ENCODE measurements at regions not wholly inside any gene's neighbourhood (a gene's known extent, or its start where the extent isn't known, plus 50 kb on each side); places are given as distances from the start of the nearest gene placed in this dataset.

DNA sequence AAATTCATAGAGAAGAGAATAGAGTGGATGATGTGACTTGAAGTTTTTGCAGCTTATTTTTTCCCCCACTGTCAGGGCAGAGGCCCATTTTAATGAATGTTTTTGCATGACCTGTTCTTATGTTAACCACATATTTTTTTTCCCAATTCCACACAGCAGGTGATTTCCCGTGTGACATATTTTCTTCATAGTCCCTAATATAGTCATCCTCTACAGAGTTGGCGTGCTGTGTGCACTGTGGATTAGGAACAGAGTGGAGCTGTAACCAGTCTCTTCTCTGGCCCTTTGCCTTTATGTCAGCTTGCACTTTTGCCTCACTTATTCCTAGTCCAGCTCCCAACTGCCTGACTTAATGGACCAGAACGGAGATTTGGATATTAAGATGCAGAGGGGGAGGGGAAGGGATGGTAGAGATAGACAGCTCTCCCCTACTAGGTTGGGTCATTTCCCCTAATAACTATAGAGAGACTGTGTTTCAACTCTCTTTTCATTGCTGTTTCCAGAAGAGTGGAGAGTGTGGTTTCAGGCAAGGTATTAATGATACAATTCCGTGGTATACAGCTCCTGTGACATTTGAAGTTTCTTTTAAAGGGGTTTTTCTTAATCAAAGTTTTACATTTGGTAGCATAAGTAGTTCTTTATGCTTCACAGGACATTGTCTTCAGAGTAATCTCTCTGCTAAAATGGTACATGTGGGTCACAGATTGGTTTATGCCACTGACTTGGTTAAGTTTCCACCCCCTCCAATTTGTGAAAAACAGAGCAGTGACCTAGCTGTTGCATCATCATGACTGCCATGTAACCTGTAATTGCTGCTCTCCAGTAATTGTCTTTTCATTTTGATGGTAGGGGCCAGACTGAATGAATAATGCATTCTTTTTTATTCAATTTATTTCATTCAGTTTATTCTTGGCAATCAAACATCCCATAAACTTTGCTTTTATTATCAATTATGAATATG lies 161.3 kb downstream of the HAUS1 start:
- DNase-seq, result peak; percentile 27 to 74 (median 55)

GRCh38 chr18:46266473-46266872 lies 162.3 kb downstream of the HAUS1 start:
- DNase-seq, result peak in 1 of 3 donors; percentile 47

DNA sequence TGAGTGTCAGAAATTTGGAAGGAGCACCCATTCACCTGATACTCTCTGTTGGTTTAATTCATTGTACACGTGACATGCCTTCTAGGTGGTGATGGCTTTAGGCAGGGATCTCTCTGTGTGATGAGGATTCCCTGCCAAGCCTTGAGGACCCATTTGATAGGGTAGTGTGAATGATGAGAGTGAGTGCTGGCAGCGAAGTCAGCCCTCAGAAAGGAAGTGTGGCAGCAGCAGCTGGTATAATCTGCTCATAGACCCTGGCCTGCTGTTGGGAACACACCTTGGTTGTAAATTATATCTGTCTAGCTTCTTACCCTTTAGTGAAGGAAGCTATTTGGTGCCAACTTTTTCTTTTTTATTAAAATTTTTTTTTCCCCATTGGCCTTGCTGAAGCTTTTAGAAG lies 164.5 kb downstream of the HAUS1 start:
- no peak for DNase-seq

- no peak for DNase-seq
These were observed 165.1 kb downstream of the HAUS1 start for GRCh38 chr18:46269275-46269674.

GRCh38 chr18:46271488-46271887 lies 167.3 kb downstream of the HAUS1 start:
- DNase-seq, result no peak

DNA sequence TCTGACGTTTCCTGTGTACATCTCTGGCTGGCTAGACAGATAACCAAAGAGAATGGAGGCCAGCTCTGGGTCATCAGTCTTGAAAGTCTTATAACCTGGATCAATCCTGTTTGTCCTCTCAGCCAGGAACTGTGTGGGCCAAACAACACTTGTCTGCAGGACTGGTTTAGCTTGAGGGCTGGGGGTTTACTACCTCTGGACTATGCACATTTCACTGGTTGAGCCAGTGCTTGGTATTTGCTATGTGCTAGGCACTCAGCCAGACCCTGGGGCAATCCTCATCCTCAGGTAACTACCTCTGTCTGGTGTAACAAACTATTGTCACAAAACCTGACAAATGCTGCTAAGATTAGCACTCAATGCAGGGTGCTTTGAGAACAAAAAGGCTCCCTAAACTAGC lies 169.7 kb downstream of the HAUS1 start:
- DNase-seq, result no peak

- no peak for DNase-seq
These were observed 170.1 kb downstream of the HAUS1 start for GRCh38 chr18:46274266-46274665.

GRCh38 chr18:46275370-46275769 lies 171.2 kb downstream of the HAUS1 start:
- no peak for DNase-seq

- DNase-seq, result no peak
These were observed 172.6 kb downstream of the HAUS1 start for GRCh38 chr18:46276748-46277147.

DNA sequence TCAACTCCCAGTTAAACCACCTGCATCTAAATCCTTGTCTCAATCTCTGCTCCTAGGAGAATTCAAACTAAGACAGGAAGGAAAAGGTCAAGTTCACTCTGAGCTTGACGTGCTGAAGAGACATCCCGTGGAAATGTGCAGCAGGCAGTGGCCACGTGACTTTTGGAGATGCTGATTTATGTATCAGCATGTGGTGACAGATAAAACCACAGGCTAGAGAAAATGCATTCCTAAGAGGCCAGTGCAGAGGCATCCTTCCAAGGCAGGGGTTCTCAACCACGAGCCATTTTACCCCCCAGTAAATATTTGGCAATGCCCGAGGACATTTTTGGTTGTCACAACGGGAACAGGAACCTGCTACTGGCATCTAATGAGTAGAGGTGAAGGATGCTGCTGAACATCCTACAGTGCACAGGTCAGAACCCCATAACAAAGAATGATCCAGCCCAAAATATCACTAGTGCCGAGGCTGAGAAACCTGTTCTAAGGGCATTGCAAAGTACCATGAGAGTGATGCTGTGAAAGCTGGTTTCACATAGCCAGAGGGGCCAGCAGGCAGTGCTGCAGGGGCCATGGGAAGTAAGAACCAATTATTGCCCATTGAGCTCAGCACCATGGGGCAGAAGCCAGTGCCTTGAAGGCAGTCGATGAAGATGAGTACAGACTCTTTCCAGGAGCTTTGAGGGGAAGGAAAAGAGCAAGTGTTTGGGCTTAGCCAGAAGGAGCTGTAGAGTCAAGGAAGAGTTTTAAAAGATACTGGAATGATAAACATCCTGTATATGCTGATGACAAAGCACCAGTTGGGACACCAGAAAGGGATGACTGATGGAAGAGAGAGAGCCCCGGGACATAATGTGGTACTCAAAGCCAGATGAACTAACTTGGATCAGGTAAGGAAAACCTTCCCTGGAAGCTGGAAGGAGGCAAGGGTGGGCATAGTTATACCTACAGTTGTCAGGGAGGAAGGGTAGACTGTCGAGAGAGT lies 174.6 kb downstream of the HAUS1 start:
- DNase-seq, result peak in 2 of 3 donors; percentile 20 to 70

DNA sequence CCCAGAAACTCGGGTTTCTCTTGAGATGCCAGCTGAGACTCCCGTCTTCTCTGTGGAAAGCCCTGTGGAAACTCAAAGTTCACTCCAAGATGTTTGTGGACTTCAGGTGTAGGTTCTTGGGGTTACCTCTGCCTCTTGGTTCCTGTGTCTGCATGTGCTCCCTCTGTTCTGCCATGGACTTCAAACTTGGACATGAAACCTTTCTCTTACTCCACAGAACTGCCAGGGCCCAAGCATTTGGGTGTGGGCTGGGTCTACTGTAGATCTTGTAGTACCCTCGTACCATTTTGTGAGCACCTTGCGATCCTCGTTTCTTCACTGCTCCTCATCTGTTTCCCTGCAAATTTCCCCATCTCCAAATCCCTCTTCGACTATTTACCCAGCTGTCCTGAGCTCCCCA lies 175.5 kb downstream of the HAUS1 start:
- no peak for DNase-seq

GRCh38 chr18:46281185-46282176 lies 177.3 kb downstream of the HAUS1 start:
- DNase-seq, result peak; percentile 73 to 88 (median 82)

DNA sequence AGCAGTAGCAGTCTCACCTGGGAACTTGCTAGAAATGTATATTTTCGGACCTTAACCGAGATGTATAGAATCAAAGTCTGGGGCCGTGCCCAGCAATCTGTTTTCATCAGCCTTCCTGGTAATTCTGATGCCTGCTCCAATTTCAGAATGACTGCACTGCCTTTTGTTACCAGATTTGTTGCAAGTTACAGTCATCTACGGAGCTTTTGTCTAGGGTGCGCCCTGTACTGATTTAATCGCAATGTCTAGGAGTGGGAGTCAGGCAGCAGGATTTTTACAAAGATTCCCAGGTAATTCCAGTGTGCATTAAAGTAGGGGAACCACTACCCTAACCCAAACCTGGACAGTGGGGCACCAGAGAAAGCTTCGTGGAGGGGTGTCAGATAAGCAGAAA lies 178.0 kb downstream of the HAUS1 start:
- DNase-seq, result no peak

DNA sequence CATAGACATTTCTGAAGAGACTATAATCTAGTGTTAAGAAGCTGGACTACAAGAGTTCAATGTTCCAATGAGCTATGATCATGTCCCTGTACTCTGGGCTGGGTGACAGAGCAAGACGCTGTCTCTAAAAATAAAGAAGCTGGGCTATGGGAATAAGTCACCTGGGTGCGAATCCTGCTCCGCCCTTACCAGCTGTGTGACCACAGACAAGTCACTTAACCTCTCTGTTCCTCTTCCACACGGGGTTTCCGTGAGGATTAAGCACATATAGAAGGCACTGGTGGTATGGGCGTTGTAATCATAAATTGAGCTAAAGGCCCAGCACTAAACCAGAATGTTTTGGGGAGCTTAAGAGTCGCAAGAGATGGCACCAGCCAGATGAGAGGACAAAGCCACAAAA lies 178.5 kb downstream of the HAUS1 start:
- DNase-seq, result no peak

DNA sequence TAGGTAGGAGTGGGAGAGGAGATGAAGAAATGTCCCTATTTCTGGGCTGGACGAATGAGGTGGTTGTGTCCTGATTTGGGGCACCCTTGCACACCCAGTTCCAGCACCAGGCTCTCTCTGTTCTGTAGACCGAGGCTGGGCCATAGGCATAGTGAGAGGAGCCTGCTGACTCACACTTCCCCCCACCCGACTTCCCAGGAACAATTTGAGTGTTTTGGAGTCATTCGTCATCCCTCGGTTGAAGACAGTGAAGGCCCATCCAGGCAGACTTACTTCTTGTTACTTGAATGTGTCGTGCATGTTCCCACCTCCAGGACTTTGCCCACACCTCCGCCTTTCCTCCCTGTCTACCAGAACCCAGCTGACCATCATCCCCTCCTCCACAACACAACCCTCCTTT lies 179.1 kb downstream of the HAUS1 start:
- DNase-seq, result no peak

DNA sequence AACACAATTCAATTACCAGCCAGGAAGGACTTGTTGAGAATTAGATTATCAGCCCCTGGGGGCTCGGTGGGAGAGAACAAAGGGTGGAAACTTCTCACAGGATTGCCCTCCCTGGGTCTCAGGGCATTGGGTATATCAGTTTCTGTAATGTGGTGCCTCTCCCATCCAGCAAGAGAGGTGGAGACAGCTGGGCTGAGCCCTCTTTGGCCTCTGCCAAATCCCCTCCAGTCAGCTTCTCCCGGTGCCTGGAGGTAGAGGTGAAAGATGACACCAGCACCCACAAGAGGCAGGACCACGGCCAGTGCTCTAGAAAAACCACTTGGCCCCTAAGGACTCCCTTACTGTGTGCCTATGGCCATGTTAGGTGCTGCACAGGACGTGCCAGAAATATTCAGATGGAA lies 179.7 kb downstream of the HAUS1 start:
- DNase-seq, result peak in 1 of 3 donors; percentile 30

GRCh38 chr18:46289463-46289862 lies 185.3 kb downstream of the HAUS1 start:
- no peak for DNase-seq

GRCh38 chr18:46289931-46290330 lies 185.7 kb downstream of the HAUS1 start:
- no peak for DNase-seq

GRCh38 chr18:46290440-46291020 lies 186.3 kb downstream of the HAUS1 start:
- DNase-seq, result no peak

GRCh38 chr18:46291149-46291548 lies 187.0 kb downstream of the HAUS1 start:
- DNase-seq, result no peak

DNA sequence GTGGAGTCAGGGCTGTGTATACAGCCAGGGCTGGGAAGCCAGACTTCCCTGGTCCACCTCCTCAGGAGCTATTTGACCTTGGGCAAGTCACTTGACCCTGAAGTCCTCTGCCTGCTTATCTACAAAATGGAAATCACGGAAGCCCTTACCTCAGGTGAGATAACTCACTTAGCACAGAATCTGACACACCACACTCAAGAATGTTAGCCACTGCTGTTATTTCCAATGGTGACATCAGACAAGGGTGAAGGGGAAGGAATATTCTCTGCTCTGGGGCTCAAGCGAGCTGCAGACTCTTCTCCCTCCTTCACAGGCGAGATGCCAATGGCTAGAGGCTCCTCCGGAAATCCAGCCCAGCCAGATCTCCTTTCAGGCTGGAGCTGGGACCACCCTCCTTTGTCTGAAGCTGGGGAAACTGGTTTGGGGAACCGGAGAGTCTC lies 189.6 kb downstream of the HAUS1 start:
- DNase-seq, result peak in 2 of 3 donors; percentile 28 to 51

All from muscle of back (tissue), 3 donors.